B cell (primary cell): ENCODE measurements at regions not wholly inside any gene's neighbourhood (a gene's known extent, or its start where the extent isn't known, plus 50 kb on each side); places are given as distances from the start of the nearest gene placed in this dataset.

ENCODE experiments used
- ATAC-seq: fragments of 200-7000 bp; cut with Tn5 transposase; one replicate; pipeline ENCODE4 v1.10.0; 2021; ENCODE audit warnings: low read depth, mild to moderate bottlenecking, moderate number of reproducible peaks, moderate library complexity
- CTCF ChIA-PET: fragments of 350-600 bp; sonication (Branson Sonifier 250); formaldehyde crosslinking; loops from one replicate; lab custom pipeline; 2021; ENCODE audit warnings: antibody characterized with exemption, inconsistent platforms; lab: Charles Lee
- POLR2A ChIA-PET: fragments of 350-600 bp; sonication (Branson Sonifier 250); formaldehyde crosslinking; loops from one replicate; lab custom pipeline; 2021; ENCODE audit warnings: antibody characterized with exemption; lab: Charles Lee
- DNase-seq: peaks from one replicate; pipeline ENCODE4 v3.0.0; 2013
- H2AFZ ChIP-seq: 2 replicates; pipeline ENCODE4 v1.6.1; 2012; ENCODE audit warnings: mild to moderate bottlenecking, low read depth, low read length; ENCODE audit not compliant: insufficient read depth, poor library complexity, severe bottlenecking
- H3K27ac ChIP-seq, 2 donors: 1 replicate in 1 of 2; 2 replicates in 1 of 2; pipeline ENCODE4 v1.5.1; 2012 to 2013; ENCODE audit warnings: low read length in 2 of 2, mild to moderate bottlenecking in 2 of 2, moderate library complexity in 1 of 2
- H3K27me3 ChIP-seq, 4 experiments: fragments of 200-600 bp in 1 of 4; sonication (generic) in 1 of 4; replicated peaks in 1 of 4; 1 replicate in 2 of 4; 2 replicates in 2 of 4; pipeline versions ENCODE4 v1.6.1 to v1.7.0; 2013 to 2016; ENCODE audit warnings: low read length in 3 of 4, mild to moderate bottlenecking in 2 of 4, mixed read lengths in 1 of 4, moderate library complexity in 1 of 4; ENCODE audit not compliant: insufficient read depth in 4 of 4, control insufficient read depth in 3 of 4; ENCODE audit errors: control extremely low read depth in 1 of 4
- H3K36me3 ChIP-seq, 2 experiments: replicated peaks in 1 of 2; 1 replicate in 1 of 2; 2 replicates in 1 of 2; pipeline versions ENCODE4 v1.6.1 to v1.7.1; 2013; ENCODE audit warnings: low read length in 1 of 2; ENCODE audit not compliant: insufficient read depth in 2 of 2, control insufficient read depth in 1 of 2; ENCODE audit errors: control extremely low read depth in 1 of 2, extremely low read depth in 1 of 2
- H3K4me1 ChIP-seq, 2 donors: fragments of 200-600 bp in 1 of 2; sonication (generic) in 1 of 2; 1 replicate in 1 of 2; 2 replicates in 1 of 2; pipeline versions ENCODE4 v1.5.1 to v1.6.1; 2013 to 2017; ENCODE audit warnings: low read length in 2 of 2; ENCODE audit not compliant: control insufficient read depth in 2 of 2, insufficient read depth in 2 of 2
- H3K4me2 ChIP-seq: replicated peaks from 2 replicates; pipeline ENCODE3; 2012; ENCODE audit warnings: mild to moderate bottlenecking, low read depth, low read length; ENCODE audit not compliant: poor library complexity, severe bottlenecking
- H3K4me3 ChIP-seq, 5 experiments: fragments of 200-600 bp in 1 of 5; sonication (generic) in 1 of 5; 1 replicate in 3 of 5; 2 replicates in 2 of 5; pipeline versions ENCODE4 v1.5.1 to v1.7.0; 2011 to 2016; ENCODE audit warnings: low read length in 4 of 5, mild to moderate bottlenecking in 4 of 5, low read depth in 2 of 5, control low read depth in 1 of 5, moderate library complexity in 1 of 5; ENCODE audit not compliant: insufficient read depth in 1 of 5; ENCODE audit errors: control extremely low read depth in 1 of 5, extremely low read depth in 1 of 5
- H3K79me2 ChIP-seq: fragments of 200-600 bp; sonication (generic); one replicate; pipeline ENCODE4 v1.6.0; 2016; ENCODE audit warnings: low read length; ENCODE audit not compliant: control insufficient read depth, insufficient read depth
- H3K9ac ChIP-seq: fragments of 200-600 bp; sonication (generic); 2 replicates; pipeline ENCODE4 v1.6.1; 2017; ENCODE audit warnings: mild to moderate bottlenecking, low read length, moderate library complexity
- H3K9me3 ChIP-seq, 3 donors: one replicate each; pipeline versions ENCODE4 v1.6.1 to v1.7.1; 2013; ENCODE audit warnings: low read length in 2 of 3; ENCODE audit not compliant: control insufficient read depth in 2 of 3, insufficient read depth in 1 of 3; ENCODE audit errors: control extremely low read depth in 1 of 3
- H4K20me1 ChIP-seq: 2 replicates; pipeline ENCODE4 v1.6.0; 2012; ENCODE audit warnings: mild to moderate bottlenecking, low read length; ENCODE audit not compliant: insufficient read depth, control insufficient read depth, poor library complexity, severe bottlenecking
- H3K27ac Mint-ChIP-seq: one replicate; pipeline ENCODE4 v1.8.0; 2021; ENCODE audit warnings: mixed read lengths
- H3K27me3 Mint-ChIP-seq: one replicate; pipeline ENCODE4 v1.8.0; 2021; ENCODE audit warnings: mixed read lengths
- H3K4me1 Mint-ChIP-seq: one replicate; pipeline ENCODE4 v1.8.0; 2021; ENCODE audit warnings: mixed read lengths
- H3K4me3 Mint-ChIP-seq: one replicate; pipeline ENCODE4 v1.8.0; 2021; ENCODE audit warnings: mixed read lengths
- H3K9me3 Mint-ChIP-seq: one replicate; pipeline ENCODE4 v1.8.0; 2022; ENCODE audit warnings: mixed read lengths; ENCODE audit not compliant: insufficient read depth
- EZH2 ChIP-seq: IDR thresholded peaks from 2 replicates; pipeline ENCODE4 v1.6.1; 2012; ENCODE audit warnings: borderline replicate concordance, low read depth, mild to moderate bottlenecking, moderate library complexity, low read length; ENCODE audit not compliant: insufficient read depth, poor library complexity, severe bottlenecking
- WGBS: methylation state at CpG from one replicate; pipeline ENCODE4 v1.1.5; 2013; ENCODE audit warnings: missing lambda C conversion rate; ENCODE audit not compliant: insufficient coverage; 5-methylcytosine and 5-hydroxymethylcytosine counted together
- intact Hi-C: fragments of 100-400 bp; cut with micrococcal nuclease; formaldehyde crosslinking; loops from one replicate; pipeline ENCODE4 v1.10.0; 2022
- TF ChIP-seq, protein P1 (sequence below): fragments of 200-600 bp; IDR thresholded peaks from one replicate; pipeline ENCODE4 v1.8.0; 2022; ENCODE audit warnings: antibody characterized with exemption, mild to moderate bottlenecking

DNA sequence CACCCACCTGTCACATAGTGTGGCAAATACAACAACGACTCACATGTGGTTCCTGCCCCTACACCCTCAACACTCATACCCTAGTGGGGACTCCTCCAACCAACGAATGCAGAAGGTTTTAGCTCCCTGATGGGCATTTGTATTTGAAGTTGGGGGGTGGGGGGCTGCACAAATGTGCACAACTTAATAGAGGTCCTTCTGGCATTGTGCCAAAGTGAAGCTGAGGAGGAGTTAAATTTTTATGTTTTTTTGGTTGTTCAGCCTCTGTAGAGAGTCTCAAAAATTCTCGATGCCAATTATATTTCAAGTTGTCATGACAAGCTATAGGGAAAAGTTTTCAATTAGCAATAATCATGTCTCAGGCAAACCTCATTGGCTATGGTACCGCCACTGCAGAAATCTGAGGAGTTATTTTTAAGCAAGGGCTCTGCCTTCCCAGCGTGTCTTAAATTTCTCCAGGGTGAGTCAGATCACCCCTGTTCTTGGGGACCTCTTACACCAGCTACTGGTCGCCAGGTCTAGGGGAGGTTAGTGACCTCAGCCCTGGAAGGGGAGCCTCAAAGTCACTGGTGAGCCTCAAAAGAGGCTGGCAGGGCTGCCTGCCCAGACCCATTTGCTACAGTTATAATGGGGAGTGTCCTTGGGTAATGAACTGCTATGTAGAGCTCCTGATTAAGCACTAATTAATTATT, 102.7 kb upstream of the TAF1B start:
- Mint-ChIP-seq H3K4me1 (peaks cover 9% of the 10 kb centered on the region), H3K27ac (no peak overlapping the region), H3K9me3 (peaks cover 2% of the 10 kb centered on the region), H3K27me3 (peaks cover 3% of the 10 kb centered on the region), H3K4me3 (no peak overlapping the region)
- Histone ChIP-seq H2AFZ (no peak overlapping the region), H3K9ac (no peak overlapping the region), H3K27ac (no peak overlapping the region), H3K4me1 (peaks cover 0 to 13% of the 10 kb centered on the region in 2 donors), H3K79me2 (no peaks in the 10 kb centered on the region), H4K20me1 (no peaks in the 10 kb centered on the region), H3K9me3 (peaks cover 0 to 8% (median 0%) of the 10 kb centered on the region in 3 donors), H3K4me2 (no peak overlapping the region), H3K36me3 (no peaks in the 10 kb centered on the region), H3K27me3 (peaks cover 0 to 3% (median 0%) of the 10 kb centered on the region in 4 experiments), H3K4me3 (no peak overlapping the region)
- intact Hi-C loops = no loop called here
- DNase-seq (no peak), ATAC-seq (no peak)
- POLR2A ChIA-PET = no interaction called here
- CTCF ChIA-PET = interaction anchor here (0.7 kb wide), 1 partner anchor 597 kb away, joined by 3 read pairs; no protein-coding TSS in a partner anchor
- WGBS = 79% methylated on average over 4 of the region's 6 CpGs
- TF ChIP-seq, protein P1, sequence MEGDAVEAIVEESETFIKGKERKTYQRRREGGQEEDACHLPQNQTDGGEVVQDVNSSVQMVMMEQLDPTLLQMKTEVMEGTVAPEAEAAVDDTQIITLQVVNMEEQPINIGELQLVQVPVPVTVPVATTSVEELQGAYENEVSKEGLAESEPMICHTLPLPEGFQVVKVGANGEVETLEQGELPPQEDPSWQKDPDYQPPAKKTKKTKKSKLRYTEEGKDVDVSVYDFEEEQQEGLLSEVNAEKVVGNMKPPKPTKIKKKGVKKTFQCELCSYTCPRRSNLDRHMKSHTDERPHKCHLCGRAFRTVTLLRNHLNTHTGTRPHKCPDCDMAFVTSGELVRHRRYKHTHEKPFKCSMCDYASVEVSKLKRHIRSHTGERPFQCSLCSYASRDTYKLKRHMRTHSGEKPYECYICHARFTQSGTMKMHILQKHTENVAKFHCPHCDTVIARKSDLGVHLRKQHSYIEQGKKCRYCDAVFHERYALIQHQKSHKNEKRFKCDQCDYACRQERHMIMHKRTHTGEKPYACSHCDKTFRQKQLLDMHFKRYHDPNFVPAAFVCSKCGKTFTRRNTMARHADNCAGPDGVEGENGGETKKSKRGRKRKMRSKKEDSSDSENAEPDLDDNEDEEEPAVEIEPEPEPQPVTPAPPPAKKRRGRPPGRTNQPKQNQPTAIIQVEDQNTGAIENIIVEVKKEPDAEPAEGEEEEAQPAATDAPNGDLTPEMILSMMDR = no peak
- no peak for TF ChIP-seq EZH2

DNA sequence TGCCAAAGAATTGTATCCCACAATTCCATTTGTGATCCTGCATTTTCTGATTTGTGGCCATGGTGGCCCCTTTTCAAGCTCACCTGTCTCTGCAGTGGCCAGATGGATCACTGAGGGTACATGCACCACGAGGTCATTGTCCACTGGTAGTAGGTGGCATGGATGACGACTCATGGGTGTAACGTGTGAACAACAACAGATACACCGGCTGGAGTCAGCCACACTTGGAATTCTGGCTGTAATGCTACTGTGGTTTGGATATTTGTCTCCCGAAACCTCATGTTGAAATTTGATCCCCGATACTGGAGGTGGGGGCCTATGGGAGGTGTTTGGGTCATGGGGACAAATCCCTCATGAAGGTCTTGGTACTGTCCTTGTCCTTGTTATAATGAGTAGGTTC, 102.2 kb upstream of the TAF1B start:
- no peaks in the 10 kb centered on the region for H3K79me2 ChIP-seq
- H3K9ac ChIP-seq = no peak overlapping the region
- ATAC-seq (no peak), DNase-seq (no peak)
- Mint-ChIP-seq H3K27ac (no peak overlapping the region), H3K4me1 (peaks cover 9% of the 10 kb centered on the region), H3K27me3 (peaks cover 3% of the 10 kb centered on the region), H3K9me3 (peaks cover 2% of the 10 kb centered on the region), H3K4me3 (no peak overlapping the region)
- TF ChIP-seq, protein P1 = no peak
- no peak for TF ChIP-seq EZH2
- no peaks in the 10 kb centered on the region for H3K36me3 ChIP-seq
- ChIA-PET CTCF (interaction anchor here (0.7 kb wide), 1 partner anchor 598 kb away, joined by 3 read pairs; no protein-coding TSS in a partner anchor), POLR2A (no interaction called here)
- no peak overlapping the region for H3K4me2 ChIP-seq
- peaks cover 0 to 13% of the 10 kb centered on the region in 2 donors for H3K4me1 ChIP-seq
- 90% methylated on average over 5 of the region's 6 CpGs for WGBS
- intact Hi-C loops = no loop called here
- peaks cover 0 to 3% (median 0%) of the 10 kb centered on the region in 4 experiments for H3K27me3 ChIP-seq
- H2AFZ ChIP-seq = no peak overlapping the region
- H3K9me3 ChIP-seq = peaks cover 0 to 8% (median 0%) of the 10 kb centered on the region in 3 donors
- H3K4me3 ChIP-seq = no peak overlapping the region
- H3K27ac ChIP-seq = no peak overlapping the region
- no peaks in the 10 kb centered on the region for H4K20me1 ChIP-seq
